Endothelial cell (in vitro differentiated cells): ENCODE measurements at regions not wholly inside any gene's neighbourhood (a gene's known extent, or its start where the extent isn't known, plus 50 kb on each side); places are given as distances from the start of the nearest gene placed in this dataset.

Source experiments
- DNase-seq: peaks from one replicate; pipeline ENCODE4 v3.0.0; 2021; ENCODE audit warnings: low spot score
- H3K27ac Mint-ChIP-seq: one replicate; pipeline ENCODE4 v1.8.0; 2021; ENCODE audit warnings: mixed read lengths, inconsistent platforms; ENCODE audit not compliant: unreplicated experiment
- H3K27me3 Mint-ChIP-seq: one replicate; pipeline ENCODE4 v1.8.0; 2021; ENCODE audit warnings: mild to moderate bottlenecking, moderate library complexity, mixed read lengths, inconsistent platforms; ENCODE audit not compliant: unreplicated experiment
- H3K36me3 Mint-ChIP-seq: one replicate; pipeline ENCODE4 v1.8.0; 2021; ENCODE audit warnings: mild to moderate bottlenecking, low read depth, mixed read lengths, inconsistent platforms; ENCODE audit not compliant: unreplicated experiment
- H3K4me1 Mint-ChIP-seq: one replicate; pipeline ENCODE4 v1.8.0; 2021; ENCODE audit warnings: mild to moderate bottlenecking, mixed read lengths, inconsistent platforms; ENCODE audit not compliant: unreplicated experiment
- H3K4me3 Mint-ChIP-seq: one replicate; pipeline ENCODE4 v1.8.0; 2021; ENCODE audit warnings: mild to moderate bottlenecking, mixed read lengths, inconsistent platforms; ENCODE audit not compliant: unreplicated experiment
- H3K9me3 Mint-ChIP-seq: one replicate; pipeline ENCODE4 v1.8.0; 2021; ENCODE audit warnings: mixed read lengths, inconsistent platforms; ENCODE audit not compliant: unreplicated experiment
- TF ChIP-seq, protein P1 (sequence below): fragments of 200-600 bp; sonication (generic); IDR thresholded peaks from one replicate; pipeline ENCODE4 v1.5.0; 2021; ENCODE audit warnings: antibody characterized with exemption; ENCODE audit not compliant: unreplicated experiment

DNA sequence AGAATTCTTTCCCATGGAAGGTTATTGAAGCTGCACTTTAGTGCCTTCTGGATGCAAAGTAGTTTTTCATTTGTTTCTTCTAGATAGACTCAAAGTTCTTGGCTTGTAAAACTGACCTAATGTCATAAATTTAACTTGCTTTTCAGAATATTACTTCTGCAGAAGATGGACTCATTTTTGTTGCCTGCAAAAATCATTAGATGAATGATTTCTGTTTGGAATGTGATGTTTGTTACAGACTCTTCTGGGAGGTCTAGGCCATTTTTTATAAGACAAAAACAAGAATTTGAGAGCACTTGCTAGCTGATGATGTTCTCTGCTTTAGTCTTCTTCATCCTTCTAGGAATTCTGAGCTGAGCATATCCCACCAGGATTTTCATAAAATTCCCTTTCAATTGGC is 308.6 kb upstream of the GIMD1 start:
- no peak for DNase-seq
- TF ChIP-seq, protein P1, sequence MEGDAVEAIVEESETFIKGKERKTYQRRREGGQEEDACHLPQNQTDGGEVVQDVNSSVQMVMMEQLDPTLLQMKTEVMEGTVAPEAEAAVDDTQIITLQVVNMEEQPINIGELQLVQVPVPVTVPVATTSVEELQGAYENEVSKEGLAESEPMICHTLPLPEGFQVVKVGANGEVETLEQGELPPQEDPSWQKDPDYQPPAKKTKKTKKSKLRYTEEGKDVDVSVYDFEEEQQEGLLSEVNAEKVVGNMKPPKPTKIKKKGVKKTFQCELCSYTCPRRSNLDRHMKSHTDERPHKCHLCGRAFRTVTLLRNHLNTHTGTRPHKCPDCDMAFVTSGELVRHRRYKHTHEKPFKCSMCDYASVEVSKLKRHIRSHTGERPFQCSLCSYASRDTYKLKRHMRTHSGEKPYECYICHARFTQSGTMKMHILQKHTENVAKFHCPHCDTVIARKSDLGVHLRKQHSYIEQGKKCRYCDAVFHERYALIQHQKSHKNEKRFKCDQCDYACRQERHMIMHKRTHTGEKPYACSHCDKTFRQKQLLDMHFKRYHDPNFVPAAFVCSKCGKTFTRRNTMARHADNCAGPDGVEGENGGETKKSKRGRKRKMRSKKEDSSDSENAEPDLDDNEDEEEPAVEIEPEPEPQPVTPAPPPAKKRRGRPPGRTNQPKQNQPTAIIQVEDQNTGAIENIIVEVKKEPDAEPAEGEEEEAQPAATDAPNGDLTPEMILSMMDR: no peak
- Mint-ChIP-seq H3K9me3 (no peaks in the 10 kb centered on the region), H3K27ac (no peak overlapping the region), H3K36me3 (no peaks in the 10 kb centered on the region), H3K27me3 (peaks cover 2% of the 10 kb centered on the region), H3K4me3 (no peak overlapping the region), H3K4me1 (peaks cover 23% of the 10 kb centered on the region)

DNA sequence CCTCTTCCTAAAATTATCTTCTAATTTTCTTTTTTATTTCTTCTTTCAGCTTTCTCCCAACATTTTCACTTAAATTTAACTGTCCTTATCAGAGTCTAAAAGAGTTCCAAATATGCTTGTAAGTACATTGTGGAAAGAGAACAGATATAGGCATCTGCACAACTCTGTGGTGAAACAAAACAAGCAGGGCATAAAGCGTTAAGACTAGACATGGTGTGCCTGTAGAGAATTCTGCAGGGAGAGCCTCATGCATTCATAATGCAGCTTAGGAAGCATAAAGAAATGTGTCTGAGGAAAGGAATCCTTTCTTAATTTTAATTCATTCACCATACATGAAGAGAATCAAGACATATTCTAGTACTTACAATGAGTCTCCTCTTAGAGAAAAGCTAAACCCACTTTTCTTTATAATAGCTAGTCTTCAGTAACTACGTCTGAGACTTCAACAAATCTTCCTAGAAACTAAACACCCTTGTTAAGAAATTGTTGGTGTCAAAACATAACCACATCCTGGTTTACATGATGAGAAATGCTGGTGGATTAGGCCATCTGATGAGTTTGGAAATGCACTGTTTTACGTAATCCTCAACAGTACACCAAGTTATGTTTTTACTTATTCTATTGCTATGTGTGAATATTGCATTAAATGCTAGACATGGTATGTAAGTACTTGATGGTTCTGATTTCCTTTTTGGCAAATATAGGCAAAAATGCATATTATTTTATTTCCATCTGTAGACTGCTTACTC is 307.8 kb upstream of the GIMD1 start:
- peaks cover 2% of the 10 kb centered on the region for H3K27me3 Mint-ChIP-seq
- H3K9me3 Mint-ChIP-seq: no peaks in the 10 kb centered on the region
- TF ChIP-seq, protein P1: no peak
- no peak overlapping the region for H3K4me3 Mint-ChIP-seq
- no peak for DNase-seq
- no peak overlapping the region for H3K27ac Mint-ChIP-seq
- peaks cover 23% of the 10 kb centered on the region for H3K4me1 Mint-ChIP-seq
- H3K36me3 Mint-ChIP-seq: no peaks in the 10 kb centered on the region

- DNase-seq: no peak
- H3K27me3 Mint-ChIP-seq: no peaks in the 10 kb centered on the region
- no peaks in the 10 kb centered on the region for H3K4me1 Mint-ChIP-seq
- H3K4me3 Mint-ChIP-seq: no peak overlapping the region
- H3K9me3 Mint-ChIP-seq: no peaks in the 10 kb centered on the region
- H3K36me3 Mint-ChIP-seq: no peaks in the 10 kb centered on the region
- TF ChIP-seq, protein P1: no peak
- H3K27ac Mint-ChIP-seq: no peak overlapping the region
Measured at GRCh38 chr4:106671716-106672115, 303.1 kb upstream of the GIMD1 start.

- no peak for DNase-seq
- H3K4me3 Mint-ChIP-seq: no peak overlapping the region
- H3K4me1 Mint-ChIP-seq: no peaks in the 10 kb centered on the region
- H3K36me3 Mint-ChIP-seq: no peaks in the 10 kb centered on the region
- H3K9me3 Mint-ChIP-seq: no peaks in the 10 kb centered on the region
- no peaks in the 10 kb centered on the region for H3K27me3 Mint-ChIP-seq
- H3K27ac Mint-ChIP-seq: no peak overlapping the region
- TF ChIP-seq, protein P1: no peak
Measured at GRCh38 chr4:106670976-106671375, 302.4 kb upstream of the GIMD1 start.

- Mint-ChIP-seq H3K4me3 (no peak overlapping the region), H3K27me3 (no peaks in the 10 kb centered on the region), H3K4me1 (no peaks in the 10 kb centered on the region), H3K27ac (no peak overlapping the region), H3K36me3 (no peaks in the 10 kb centered on the region), H3K9me3 (no peaks in the 10 kb centered on the region)
- TF ChIP-seq, protein P1: no peak
- no peak for DNase-seq
Measured at GRCh38 chr4:106659371-106659770, 290.8 kb upstream of the GIMD1 start.
